B cell (primary cell): ENCODE measurements at regions not wholly inside any gene's neighbourhood (a gene's known extent, or its start where the extent isn't known, plus 50 kb on each side); places are given as distances from the start of the nearest gene placed in this dataset.

Source experiments
- EZH2 ChIP-seq: IDR thresholded peaks from 2 replicates; pipeline ENCODE4 v1.6.1; 2012; ENCODE audit warnings: borderline replicate concordance, low read depth, mild to moderate bottlenecking, moderate library complexity, low read length; ENCODE audit not compliant: insufficient read depth, poor library complexity, severe bottlenecking
- TF ChIP-seq, protein P1 (sequence below): fragments of 200-600 bp; IDR thresholded peaks from one replicate; pipeline ENCODE4 v1.8.0; 2022; ENCODE audit warnings: antibody characterized with exemption, mild to moderate bottlenecking

DNA sequence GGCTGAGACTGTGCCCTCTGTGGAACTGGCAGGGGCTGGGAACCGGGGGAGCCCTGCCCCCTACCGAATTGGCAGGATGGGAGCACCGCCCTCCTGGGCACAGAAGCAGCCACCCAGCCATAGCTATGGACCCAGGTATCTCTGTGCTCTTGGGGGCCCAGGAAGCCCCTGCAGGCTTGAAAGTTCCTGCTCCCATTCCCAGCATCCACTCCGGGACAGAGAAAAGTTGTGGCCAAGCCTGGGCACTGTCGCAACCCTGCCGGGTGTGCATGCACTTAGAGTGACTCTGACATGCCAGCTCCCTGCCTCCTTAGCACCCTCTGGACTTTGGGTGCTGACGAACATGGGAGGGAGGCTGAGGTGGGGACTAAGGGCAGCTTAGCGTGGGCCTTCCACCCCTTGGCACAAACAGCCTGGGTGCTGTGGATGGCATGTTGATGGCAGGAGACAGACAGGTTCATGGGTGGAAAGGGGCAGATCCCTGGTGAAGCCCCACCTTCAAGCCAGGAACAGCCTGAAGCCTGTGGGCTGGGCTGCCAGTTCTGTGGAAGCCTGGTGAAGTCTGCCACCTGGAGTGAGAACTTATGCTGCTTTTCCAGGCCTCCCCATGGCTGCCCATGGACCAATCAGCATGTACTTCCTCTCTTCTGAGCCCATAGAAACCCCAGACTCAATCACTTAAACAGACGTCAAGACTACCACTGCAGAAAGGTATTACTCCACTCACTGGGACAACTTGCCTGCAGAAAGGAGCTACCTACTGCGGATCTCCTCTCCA is 279.0 kb downstream of the ATXN7L3B start:
- TF ChIP-seq, protein P1, sequence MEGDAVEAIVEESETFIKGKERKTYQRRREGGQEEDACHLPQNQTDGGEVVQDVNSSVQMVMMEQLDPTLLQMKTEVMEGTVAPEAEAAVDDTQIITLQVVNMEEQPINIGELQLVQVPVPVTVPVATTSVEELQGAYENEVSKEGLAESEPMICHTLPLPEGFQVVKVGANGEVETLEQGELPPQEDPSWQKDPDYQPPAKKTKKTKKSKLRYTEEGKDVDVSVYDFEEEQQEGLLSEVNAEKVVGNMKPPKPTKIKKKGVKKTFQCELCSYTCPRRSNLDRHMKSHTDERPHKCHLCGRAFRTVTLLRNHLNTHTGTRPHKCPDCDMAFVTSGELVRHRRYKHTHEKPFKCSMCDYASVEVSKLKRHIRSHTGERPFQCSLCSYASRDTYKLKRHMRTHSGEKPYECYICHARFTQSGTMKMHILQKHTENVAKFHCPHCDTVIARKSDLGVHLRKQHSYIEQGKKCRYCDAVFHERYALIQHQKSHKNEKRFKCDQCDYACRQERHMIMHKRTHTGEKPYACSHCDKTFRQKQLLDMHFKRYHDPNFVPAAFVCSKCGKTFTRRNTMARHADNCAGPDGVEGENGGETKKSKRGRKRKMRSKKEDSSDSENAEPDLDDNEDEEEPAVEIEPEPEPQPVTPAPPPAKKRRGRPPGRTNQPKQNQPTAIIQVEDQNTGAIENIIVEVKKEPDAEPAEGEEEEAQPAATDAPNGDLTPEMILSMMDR = no peak
- TF ChIP-seq EZH2 = no peak
